ENCODE measurements at regions not wholly inside any gene's neighbourhood (a gene's known extent, or its start where the extent isn't known, plus 50 kb on each side); places are given as distances from the start of the nearest gene placed in this dataset.

GRCh38 chr12:92197815-92198214 is 52.2 kb upstream of the BTG1 start:
- Histone ChIP-seq H3K9me3 (ENCODE audit: low read length) (no peaks in the 10 kb centered on the region), H3K4me3 (ENCODE audit: low read length) (no peak overlapping the region), H3K9ac (ENCODE audit: low read length) (no peak overlapping the region), H3K9me2 (replicated peaks; ENCODE audit: low read length) (no peaks in the 10 kb centered on the region), H3K4me2 (ENCODE audit: low read length) (no peak overlapping the region), H3F3A (ENCODE audit: low read length, unreplicated experiment) (no peaks in the 10 kb centered on the region), H3K27me3 (ENCODE audit: low read length) (no peaks in the 10 kb centered on the region), H3K36me3 (ENCODE audit: low read depth, low read length) (no peaks in the 10 kb centered on the region), H3K4me1 (ENCODE audit: insufficient read depth, low read length) (no peaks in the 10 kb centered on the region), H3K27ac (ENCODE audit: low read length) (no peak overlapping the region), H3K79me2 (ENCODE audit: low read length) (no peaks in the 10 kb centered on the region), H2AFZ (ENCODE audit: low read length) (no peak overlapping the region), H4K20me1 (ENCODE audit: low read length) (no peaks in the 10 kb centered on the region)
- ChIA-PET POLR2A (ENCODE audit: unreplicated experiment) (no interaction called here), CTCF (no interaction called here)
- no peak for DNase-seq
- BruUV-seq (replicated peaks), result no TSS peak
- no peak for ATAC-seq
- intact Hi-C loops (cut with micrococcal nuclease), result no loop called here
- TF ChIP-seq EZH2phosphoT487 (IDR thresholded peaks at IDR 0.05; ENCODE audit: borderline replicate concordance, low read length) (no peak), CTCF (conservative IDR thresholded peaks at IDR 0.05; ENCODE audit: low read depth, low read length) (no peak), EZH2 (IDR thresholded peaks at IDR 0.05; ENCODE audit: low read length, unreplicated experiment) (no peak)

GRCh38 chr12:92196368-92196767 is 50.7 kb upstream of the BTG1 start:
- Histone ChIP-seq H3K27me3 (ENCODE audit: low read length) (no peaks in the 10 kb centered on the region), H3K79me2 (ENCODE audit: low read length) (no peaks in the 10 kb centered on the region), H3F3A (ENCODE audit: low read length, unreplicated experiment) (no peaks in the 10 kb centered on the region), H3K4me2 (ENCODE audit: low read length) (no peak overlapping the region), H3K9ac (ENCODE audit: low read length) (no peak overlapping the region), H4K20me1 (ENCODE audit: low read length) (no peaks in the 10 kb centered on the region), H3K9me2 (replicated peaks; ENCODE audit: low read length) (no peaks in the 10 kb centered on the region), H3K4me3 (ENCODE audit: low read length) (no peak overlapping the region), H3K4me1 (ENCODE audit: insufficient read depth, low read length) (no peaks in the 10 kb centered on the region), H3K36me3 (ENCODE audit: low read depth, low read length) (no peaks in the 10 kb centered on the region), H2AFZ (ENCODE audit: low read length) (no peak overlapping the region), H3K9me3 (ENCODE audit: low read length) (no peaks in the 10 kb centered on the region), H3K27ac (ENCODE audit: low read length) (no peak overlapping the region)
- DNase-seq (no peak), ATAC-seq (no peak)
- TF ChIP-seq EZH2phosphoT487 (IDR thresholded peaks at IDR 0.05; ENCODE audit: borderline replicate concordance, low read length) (no peak), CTCF (conservative IDR thresholded peaks at IDR 0.05; ENCODE audit: low read depth, low read length) (no peak), EZH2 (IDR thresholded peaks at IDR 0.05; ENCODE audit: low read length, unreplicated experiment) (no peak)
- ChIA-PET POLR2A (ENCODE audit: unreplicated experiment) (no interaction called here), CTCF (no interaction called here)
- no TSS peak for BruUV-seq (replicated peaks)
- intact Hi-C loops (cut with micrococcal nuclease), result no loop called here
